GM23338 (cell line): ENCODE measurements at regions not wholly inside any gene's neighbourhood (a gene's known extent, or its start where the extent isn't known, plus 50 kb on each side); places are given as distances from the start of the nearest gene placed in this dataset.

Source experiments
- ATAC-seq: fragments of 200-7000 bp; cut with Tn5 transposase; 3 replicates; pipeline ENCODE4 v1.9.1; 2020
- DNase-seq: peaks from one replicate; pipeline ENCODE4 v3.0.0-alpha.2; 2015; ENCODE audit warnings: low spot score
- H2AFZ ChIP-seq: fragments of 200-600 bp; sonication (generic); 2 replicates; pipeline ENCODE4 v1.8.0; 2016; ENCODE audit warnings: antibody characterized with exemption, mild to moderate bottlenecking, moderate library complexity
- H3F3A ChIP-seq: fragments of 200-600 bp; sonication (generic); replicated peaks from 2 replicates; pipeline ENCODE4 v1.8.0; 2017; ENCODE audit warnings: antibody characterized with exemption, mixed run types, low read depth
- H3K27ac ChIP-seq: fragments of 200-600 bp; sonication (generic); 2 replicates; pipeline ENCODE4 v1.6.1; 2016; ENCODE audit warnings: low read depth
- H3K27me3 ChIP-seq: fragments of 200-600 bp; sonication (generic); 2 replicates; pipeline ENCODE4 v1.8.0; 2016; ENCODE audit warnings: mild to moderate bottlenecking, mixed run types, moderate library complexity; ENCODE audit not compliant: insufficient read depth
- H3K36me3 ChIP-seq: fragments of 200-600 bp; sonication (generic); 2 replicates; pipeline ENCODE4 v1.8.0; 2016; ENCODE audit warnings: mild to moderate bottlenecking; ENCODE audit not compliant: insufficient read depth
- H3K4me1 ChIP-seq: fragments of 200-600 bp; sonication (generic); 2 replicates; pipeline ENCODE4 v1.8.0; 2016; ENCODE audit warnings: mild to moderate bottlenecking, moderate library complexity; ENCODE audit not compliant: insufficient read depth
- H3K4me2 ChIP-seq: fragments of 200-600 bp; sonication (generic); 2 replicates; pipeline ENCODE4 v1.7.1; 2017; ENCODE audit warnings: mixed run types
- H3K4me3 ChIP-seq: fragments of 200-600 bp; sonication (generic); 2 replicates; pipeline ENCODE4 v1.6.1; 2016; ENCODE audit warnings: mixed run types
- H3K79me2 ChIP-seq: fragments of 200-600 bp; sonication (generic); replicated peaks from 2 replicates; pipeline ENCODE4 v1.8.0; 2017; ENCODE audit warnings: mild to moderate bottlenecking; ENCODE audit not compliant: insufficient read depth
- H3K9me2 ChIP-seq: fragments of 200-600 bp; sonication (generic); 2 replicates; pipeline ENCODE4 v1.8.0; 2017; ENCODE audit not compliant: insufficient read depth
- H4K20me1 ChIP-seq: fragments of 200-600 bp; sonication (generic); replicated peaks from 2 replicates; pipeline ENCODE4 v1.8.0; 2017; ENCODE audit warnings: mild to moderate bottlenecking; ENCODE audit not compliant: insufficient read depth
- H3K27ac Mint-ChIP-seq: 2 replicates; pipeline ENCODE4 v1.8.0; 2020; ENCODE audit warnings: inconsistent platforms, mild to moderate bottlenecking, moderate library complexity, mixed read lengths
- H3K27me3 Mint-ChIP-seq: 3 replicates; pipeline ENCODE4 v1.8.0; 2022; ENCODE audit warnings: low read depth, mild to moderate bottlenecking, moderate library complexity, mixed read lengths, inconsistent platforms; ENCODE audit not compliant: insufficient read depth, poor library complexity
- H3K36me3 Mint-ChIP-seq: 3 replicates; pipeline ENCODE4 v1.8.0; 2021; ENCODE audit warnings: low read depth, mild to moderate bottlenecking, inconsistent platforms, moderate library complexity, mixed read lengths
- H3K4me1 Mint-ChIP-seq: 3 replicates; pipeline ENCODE4 v1.8.0; 2020; ENCODE audit warnings: mild to moderate bottlenecking, inconsistent platforms, mixed read lengths
- H3K4me3 Mint-ChIP-seq: 3 replicates; pipeline ENCODE4 v1.8.0; 2021; ENCODE audit warnings: moderate library complexity, mild to moderate bottlenecking, inconsistent platforms, mixed read lengths
- H3K9me3 Mint-ChIP-seq: 3 replicates; pipeline ENCODE4 v1.8.0; 2020; ENCODE audit warnings: moderate library complexity, mild to moderate bottlenecking, inconsistent platforms, mixed read lengths
- CREB1 ChIP-seq: fragments of 250-450 bp; sonication (Bioruptor Pico); IDR thresholded peaks from 2 replicates; pipeline ENCODE4 v1.5.0; 2020; ENCODE audit warnings: low read depth, mild to moderate bottlenecking, moderate library complexity
- CTCF ChIP-seq, 2 experiments: fragments of 200-600 bp in 1 of 2; sonication (generic) in 1 of 2; conservative IDR thresholded peaks; 2 replicates each; pipeline versions ENCODE4 v1.5.1 to v1.6.1; 2016 to 2017; ENCODE audit warnings: antibody characterized with exemption in 2 of 2, low read depth in 2 of 2, mild to moderate bottlenecking in 2 of 2, moderate library complexity in 1 of 2
- ETS1 ChIP-seq: IDR thresholded peaks from 2 replicates; pipeline ENCODE4 v1.6.1; 2016; ENCODE audit warnings: antibody characterized with exemption
- EZH2 ChIP-seq: fragments of 200-600 bp; sonication (generic); IDR thresholded peaks from one replicate; pipeline ENCODE4 v1.8.0; 2017; ENCODE audit warnings: antibody characterized with exemption, mild to moderate bottlenecking, low read depth; ENCODE audit not compliant: unreplicated experiment
- EZH2phosphoT487 ChIP-seq: fragments of 200-600 bp; sonication (generic); IDR thresholded peaks from one replicate; pipeline ENCODE4 v1.8.1; 2018; ENCODE audit warnings: antibody characterized with exemption; ENCODE audit not compliant: unreplicated experiment
- JUNB ChIP-seq: IDR thresholded peaks from one replicate; pipeline ENCODE4 v1.6.1; 2016; ENCODE audit warnings: antibody characterized with exemption; ENCODE audit not compliant: unreplicated experiment
- NANOG ChIP-seq: IDR thresholded peaks from 2 replicates; pipeline ENCODE4 v1.6.1; 2016; ENCODE audit warnings: antibody characterized with exemption, borderline replicate concordance
- POLR2AphosphoS5 ChIP-seq: IDR thresholded peaks from 2 replicates; pipeline ENCODE4 v1.6.1; 2016; ENCODE audit warnings: antibody characterized with exemption, low read depth
- REST ChIP-seq: IDR thresholded peaks from one replicate; pipeline ENCODE4 v1.6.1; 2018; ENCODE audit warnings: antibody characterized with exemption; ENCODE audit not compliant: unreplicated experiment
- STAT1 ChIP-seq: IDR thresholded peaks from one replicate; pipeline ENCODE4 v1.6.1; 2016; ENCODE audit warnings: antibody characterized with exemption; ENCODE audit not compliant: unreplicated experiment
- ZNF114 ChIP-seq: fragments of 250-450 bp; sonication (Bioruptor Pico); IDR thresholded peaks from 2 replicates; pipeline ENCODE4 v1.5.0; 2020; ENCODE audit warnings: mild to moderate bottlenecking, moderate library complexity
- ZNF331 ChIP-seq: fragments of 250-450 bp; sonication (Bioruptor Pico); IDR thresholded peaks from 2 replicates; pipeline ENCODE4 v1.5.0; 2020; ENCODE audit warnings: low read depth, mild to moderate bottlenecking, moderate library complexity
- ZNF462 ChIP-seq: fragments of 250-450 bp; sonication (Bioruptor Pico); IDR thresholded peaks from 2 replicates; pipeline ENCODE4 v1.5.0; 2020; ENCODE audit warnings: mild to moderate bottlenecking, moderate library complexity

GRCh38 chr6:22069306-22069800, 227.5 kb downstream of the PRL start:
- DNase-seq (no peak), ATAC-seq (no peak)
- Histone ChIP-seq H3K79me2 (peaks cover 3% of the 10 kb centered on the region; the same call in 1 of the 2 replicates), H3F3A (no peaks in the 10 kb centered on the region), H2AFZ (no peak overlapping the region), H3K27me3 (no peaks in the 10 kb centered on the region), H3K4me2 (no peak overlapping the region), H3K4me3 (no peak overlapping the region), H3K27ac (no peak overlapping the region), H3K4me1 (peaks cover 16% of the 10 kb centered on the region), H3K9me2 (no peaks in the 10 kb centered on the region), H3K36me3 (no peaks in the 10 kb centered on the region), H4K20me1 (no peaks in the 10 kb centered on the region)
- H3K4me1 Mint-ChIP-seq: peaks cover 33% of the 10 kb centered on the region
- H3K27ac Mint-ChIP-seq: peak overlapping the region; percentile 16; the same call in 1 of the 2 replicates
- no peak overlapping the region for H3K4me3 Mint-ChIP-seq
- no peaks in the 10 kb centered on the region for H3K27me3 Mint-ChIP-seq
- TF ChIP-seq STAT1 (no peak), JUNB (no peak), ZNF331 (CRISPR knock-in tag) (no peak), EZH2 (no peak), ZNF114 (CRISPR knock-in tag) (no peak), CREB1 (no peak), EZH2phosphoT487 (no peak), CTCF (conservative IDR thresholded peaks at IDR 0.05; ENCODE audit: low read depth in 2 of 2) (no peak), POLR2AphosphoS5 (no peak), NANOG (no peak), ZNF462 (CRISPR knock-in tag) (no peak), REST (no peak), ETS1 (no peak)
- H3K9me3 Mint-ChIP-seq: no peaks in the 10 kb centered on the region
- peaks cover 13% of the 10 kb centered on the region; the same call in 2 of the 3 replicates for H3K36me3 Mint-ChIP-seq
